HG03442 (cell line): ENCODE measurements at regions not wholly inside any gene's neighbourhood (a gene's known extent, or its start where the extent isn't known, plus 50 kb on each side); places are given as distances from the start of the nearest gene placed in this dataset.

Experiments used
- ATAC-seq: cut with Tn5 transposase; IDR thresholded peaks from one replicate; pipeline ENCODE4 v1.9.1; 2021; ENCODE audit warnings: mild to moderate bottlenecking, moderate library complexity; ENCODE audit not compliant: unreplicated experiment

DNA sequence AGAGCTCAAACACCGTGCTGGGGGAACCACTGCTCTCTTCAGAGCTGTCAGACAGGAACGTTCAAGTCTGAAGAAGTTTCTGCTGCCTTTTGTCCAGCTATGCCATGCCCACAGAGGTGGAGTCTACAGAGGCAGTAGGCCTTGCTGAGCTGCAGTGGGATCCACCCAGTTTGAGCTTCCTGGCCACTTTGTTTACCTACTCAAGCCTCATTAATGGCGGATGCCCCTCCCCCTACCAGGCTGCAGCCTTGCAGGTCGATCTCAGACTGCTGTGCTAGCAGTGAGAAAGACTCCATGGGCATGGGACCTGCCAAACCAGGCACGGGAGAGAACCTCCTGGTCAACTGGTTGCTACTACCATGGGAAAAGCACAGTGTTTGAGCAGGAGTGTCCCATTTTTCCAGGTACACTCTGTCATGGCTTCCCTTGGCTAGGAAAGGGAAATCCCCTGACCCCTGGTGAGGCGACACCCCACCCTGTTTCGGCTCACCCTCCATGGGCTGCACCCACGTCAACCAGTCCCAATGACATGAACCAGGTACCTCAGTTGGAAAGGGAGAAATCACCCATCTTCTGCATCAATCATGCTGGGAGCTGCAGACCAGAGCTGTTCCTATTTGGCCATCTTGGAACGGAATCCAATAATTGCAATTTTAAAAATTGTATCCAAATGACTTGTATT lies 246.9 kb upstream of the ADAMTS16 start:
- no peak for ATAC-seq

GRCh38 chr5:4896328-4896727 lies 243.8 kb upstream of the ADAMTS16 start:
- no peak for ATAC-seq

DNA sequence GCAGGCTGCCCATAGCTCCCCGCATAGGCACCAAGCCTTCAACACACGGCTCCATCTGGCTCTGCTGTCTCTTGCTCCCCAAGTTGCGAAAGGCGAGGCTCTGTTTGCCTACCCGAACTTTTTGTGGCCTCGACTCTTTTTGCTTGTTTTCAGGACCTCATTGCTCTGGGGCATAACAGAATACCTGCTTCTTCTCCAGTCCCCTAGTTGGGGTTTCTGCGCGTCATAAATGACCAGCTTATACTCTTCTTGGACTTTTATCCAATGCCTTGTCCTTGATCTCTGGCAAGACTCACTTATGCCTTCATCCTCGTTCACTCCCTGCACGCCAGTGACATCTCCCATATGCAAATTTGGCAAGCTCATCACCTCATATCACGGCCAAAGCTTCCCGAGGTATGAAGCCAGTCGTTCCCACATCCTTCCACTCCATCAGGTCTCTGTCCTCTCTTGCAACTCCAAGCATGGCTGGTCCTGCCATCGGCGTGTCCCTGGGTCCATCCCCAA lies 238.8 kb upstream of the ADAMTS16 start:
- no peak for ATAC-seq

- ATAC-seq, result no peak
Measured at GRCh38 chr5:4901924-4902323, 238.2 kb upstream of the ADAMTS16 start.

GRCh38 chr5:4905674-4906520 lies 234.2 kb upstream of the ADAMTS16 start:
- ATAC-seq, result no peak

- ATAC-seq, result no peak
Measured at GRCh38 chr5:4906786-4907185, 233.3 kb upstream of the ADAMTS16 start.

DNA sequence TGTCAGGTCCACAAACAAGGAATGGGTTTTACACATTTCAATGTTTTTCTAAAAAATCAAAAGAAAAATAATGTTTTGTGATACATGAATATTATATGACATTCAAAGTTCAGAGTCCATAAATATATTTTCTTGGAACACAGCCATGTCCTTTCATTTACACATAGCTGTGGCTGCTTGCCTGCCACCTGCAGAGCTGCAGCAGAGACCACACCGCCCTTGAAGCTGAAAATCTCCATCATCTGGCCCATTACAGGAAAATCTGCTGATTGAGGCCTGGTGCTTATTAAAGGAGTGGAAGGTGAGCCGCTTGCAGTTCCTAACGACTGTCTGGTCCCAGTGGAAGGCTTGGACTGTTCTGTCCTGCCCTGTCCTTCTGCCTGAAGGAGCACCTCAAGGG lies 232.6 kb upstream of the ADAMTS16 start:
- ATAC-seq, result no peak

- no peak for ATAC-seq
Measured at GRCh38 chr5:4909086-4909485, 231.0 kb upstream of the ADAMTS16 start.

- no peak for ATAC-seq
Measured at GRCh38 chr5:4911646-4912403, 228.3 kb upstream of the ADAMTS16 start.

DNA sequence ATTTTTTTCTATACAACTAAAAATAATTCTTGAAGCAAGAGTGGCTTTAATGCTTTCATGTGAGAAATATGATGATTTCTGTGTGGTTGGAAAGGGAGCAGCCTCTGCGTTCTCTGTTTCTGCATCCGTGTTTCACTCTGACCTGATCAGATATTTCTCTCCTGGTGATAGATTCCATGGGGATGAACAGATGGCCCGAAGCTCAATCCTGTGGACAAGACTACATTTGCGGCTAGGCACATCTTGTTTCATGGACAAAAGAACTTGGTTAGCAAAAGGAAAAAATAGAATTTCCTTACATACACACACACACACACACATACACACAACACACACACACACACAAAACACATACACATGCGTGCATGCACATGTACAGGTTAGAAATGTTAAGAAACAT lies 218.2 kb upstream of the ADAMTS16 start:
- no peak for ATAC-seq

DNA sequence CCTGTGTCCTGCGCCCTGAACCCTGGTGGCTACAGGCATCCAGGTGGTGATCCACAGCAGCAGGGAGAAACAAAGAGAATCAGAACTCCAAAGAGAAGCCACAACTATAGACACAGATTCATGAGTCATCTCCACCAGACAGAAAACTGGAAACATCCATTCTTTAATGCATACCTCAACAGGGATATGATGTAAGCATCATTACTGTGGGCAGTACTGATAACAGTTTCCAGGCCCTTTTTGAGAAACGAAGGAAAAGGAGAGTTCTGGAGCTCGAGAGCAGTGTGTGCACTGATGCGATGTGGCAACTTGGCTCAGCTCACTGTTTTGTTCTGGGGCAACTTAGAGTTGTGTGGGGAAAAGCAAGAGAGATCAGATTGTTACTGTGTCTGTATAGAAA lies 215.6 kb upstream of the ADAMTS16 start:
- ATAC-seq, result no peak

GRCh38 chr5:4927097-4927496 lies 213.0 kb upstream of the ADAMTS16 start:
- ATAC-seq, result no peak

DNA sequence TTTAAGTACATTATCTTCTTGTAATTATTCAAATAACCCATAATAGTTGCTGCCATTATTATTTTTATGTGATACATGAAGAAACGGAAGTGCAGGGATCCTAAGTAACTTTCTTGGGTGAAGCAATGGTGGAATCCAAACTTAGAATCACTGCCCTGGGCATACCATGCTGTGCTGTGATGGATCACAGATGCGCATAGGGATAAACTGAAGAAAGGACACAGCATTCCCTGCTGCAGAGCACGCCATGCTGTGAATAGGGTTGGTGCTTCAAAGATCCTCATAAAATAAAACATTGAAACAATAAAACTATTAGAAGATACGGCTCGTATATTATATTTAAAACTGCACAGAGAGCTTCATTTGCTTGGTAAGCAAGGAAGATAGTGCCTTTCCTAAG lies 211.7 kb upstream of the ADAMTS16 start:
- no peak for ATAC-seq

DNA sequence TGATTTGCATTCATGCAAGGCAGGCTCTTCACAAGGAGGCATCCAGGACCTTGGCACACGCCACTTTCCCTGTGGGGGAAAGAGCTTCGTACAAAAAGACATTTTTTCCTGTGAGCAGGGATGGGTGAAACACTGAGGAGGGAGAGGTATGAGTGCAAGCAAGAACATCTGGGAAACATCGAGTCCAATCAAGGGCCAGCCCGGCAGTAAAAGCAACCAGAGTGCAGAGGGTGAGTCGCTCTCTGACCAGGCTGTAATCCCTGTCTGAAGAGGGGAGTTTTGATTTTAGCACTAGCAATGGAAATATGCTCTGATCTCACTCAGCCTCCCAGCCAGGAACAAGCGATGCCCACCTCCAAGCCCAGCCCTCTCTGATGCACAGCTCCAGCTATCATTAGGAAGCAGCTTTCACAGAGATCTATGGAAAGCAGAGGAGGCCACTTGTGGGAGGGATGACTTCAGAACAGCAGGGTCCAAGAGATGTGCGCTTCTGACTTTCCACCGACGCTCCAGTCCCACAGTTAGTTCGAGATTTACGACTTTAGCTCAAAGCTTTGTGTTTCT lies 211.0 kb upstream of the ADAMTS16 start:
- no peak for ATAC-seq

- no peak for ATAC-seq
Measured at GRCh38 chr5:4939042-4939781, 200.9 kb upstream of the ADAMTS16 start.

GRCh38 chr5:4941161-4941560 lies 199.0 kb upstream of the ADAMTS16 start:
- no peak for ATAC-seq

DNA sequence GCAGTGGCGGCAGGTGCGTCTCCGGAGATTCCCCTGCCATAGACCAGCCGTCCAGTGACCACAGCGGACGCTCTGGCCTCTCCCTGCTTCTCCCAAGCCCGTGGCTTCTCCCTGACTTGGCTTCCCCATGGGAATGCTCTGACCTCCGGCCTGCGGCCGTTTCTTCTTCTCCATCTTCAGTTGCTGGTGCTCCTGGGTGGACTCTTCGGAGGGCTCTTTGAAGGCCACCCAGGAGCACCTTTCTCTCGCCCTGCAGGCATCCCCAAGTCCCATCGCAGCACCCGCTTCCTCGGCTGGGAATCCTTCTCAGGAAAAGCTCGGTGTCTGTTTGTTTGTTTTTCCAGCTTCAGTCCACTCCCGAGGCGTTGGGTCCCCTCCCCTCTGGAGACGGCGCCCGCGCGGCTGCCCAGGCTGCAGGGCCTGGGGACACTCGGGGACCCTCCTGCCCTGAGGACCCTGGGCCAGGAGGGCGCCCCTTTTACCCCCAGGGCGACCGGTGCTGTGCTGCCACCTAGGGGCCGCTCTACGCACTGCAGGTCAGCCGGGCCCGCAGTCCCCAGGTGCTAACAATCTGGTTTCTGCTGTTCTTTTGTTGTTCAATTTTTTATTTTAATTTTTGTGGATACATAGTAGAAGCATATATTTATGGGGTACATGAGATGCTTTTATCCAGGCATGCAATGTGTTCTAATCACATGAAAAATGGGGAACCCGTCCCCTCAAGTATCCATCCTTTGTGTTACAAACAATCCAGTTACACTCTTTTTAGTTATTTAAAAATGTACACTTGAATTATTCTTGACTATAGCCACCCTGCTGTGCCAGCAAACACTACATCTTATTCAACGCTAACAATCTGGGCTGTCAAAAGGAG lies 197.9 kb upstream of the ADAMTS16 start:
- no peak for ATAC-seq

DNA sequence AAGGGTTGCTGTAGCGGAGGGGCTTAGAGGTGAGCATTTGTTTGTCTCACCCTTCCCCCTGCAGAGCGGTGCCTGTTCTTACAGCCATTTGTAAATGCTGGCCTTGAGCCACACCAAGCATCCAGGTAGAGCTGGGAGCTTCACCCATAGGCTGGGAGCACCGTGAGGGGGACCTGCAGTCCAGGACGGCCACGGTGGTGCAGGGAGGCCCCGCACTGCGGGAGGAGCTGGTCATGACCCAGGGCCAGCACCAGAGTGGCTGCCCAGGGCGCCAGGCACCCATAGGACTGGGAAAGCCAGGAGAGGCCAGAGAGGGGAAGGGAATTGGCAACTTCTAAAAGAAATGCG lies 197.3 kb upstream of the ADAMTS16 start:
- ATAC-seq, result no peak

- no peak for ATAC-seq
Measured at GRCh38 chr5:4945296-4945695, 194.8 kb upstream of the ADAMTS16 start.

- ATAC-seq, result no peak
Measured at GRCh38 chr5:4947106-4947505, 193.0 kb upstream of the ADAMTS16 start.
